ENCODE measurements at regions not wholly inside any gene's neighbourhood (a gene's known extent, or its start where the extent isn't known, plus 50 kb on each side); places are given as distances from the start of the nearest gene placed in this dataset.

- TF ChIP-seq EZH2phosphoT487 (IDR thresholded peaks at IDR 0.05; ENCODE audit: low read depth), result no peak
- TF ChIP-seq CTCF (IDR thresholded peaks at IDR 0.05; ENCODE audit: low read depth, low read length), result no peak
Observed at GRCh38 chr13:71380191-71380590, 486.8 kb downstream of the DACH1 start.

Data from OCI-LY3 (cell line).